ENCODE measurements at regions not wholly inside any gene's neighbourhood (a gene's known extent, or its start where the extent isn't known, plus 50 kb on each side); places are given as distances from the start of the nearest gene placed in this dataset.

- Histone ChIP-seq H3K36me3 (ENCODE audit: control insufficient read depth, insufficient read depth, low read length) (no peaks in the 10 kb centered on the region), H3K9me3 (replicated peaks; ENCODE audit: control insufficient read depth, insufficient read depth, low read depth, low read length) (no peaks in the 10 kb centered on the region), H3K4me1 (replicated peaks in 1 of 2; ENCODE audit: control insufficient read depth in 2 of 2, insufficient read depth in 2 of 2, low read length in 2 of 2) (no peaks in the 10 kb centered on the region), H4K20me1 (replicated peaks; ENCODE audit: control insufficient read depth, insufficient read depth, low read length) (no peaks in the 10 kb centered on the region), H3K27ac (ENCODE audit: extremely low read depth, low read depth, low read length) (no peak overlapping the region), H3K27me3 (ENCODE audit: control insufficient read depth in 2 of 2, insufficient read depth in 2 of 2, low read length in 2 of 2) (no peaks in the 10 kb centered on the region), H3K79me2 (ENCODE audit: control insufficient read depth, insufficient read depth, low read length) (no peaks in the 10 kb centered on the region), H3K4me3 (no peak overlapping the region), H3K9ac (ENCODE audit: insufficient read depth in 1 of 2, low read depth in 2 of 2, low read length in 2 of 2) (no peak overlapping the region), H3K4me2 (ENCODE audit: insufficient read depth, low read length) (no peak overlapping the region), H2AFZ (ENCODE audit: low read depth, low read length) (no peak overlapping the region), H3K9me1 (ENCODE audit: control insufficient read depth, insufficient read depth, low read length) (no peaks in the 10 kb centered on the region)
- no TSS peak for BruUV-seq (replicated peaks)
- 0% methylated on average over 3 of the region's 3 CpGs for WGBS (ENCODE audit: insufficient coverage, low coverage, missing lambda C conversion rate)
- DNase-seq (ENCODE audit: extremely low read depth in 1 of 4, low spot score in 3 of 4) (no peak), FAIRE-seq (no peak), ATAC-seq (no peak)
- in situ Hi-C loops (cut with MboI), result no loop called here
- intact Hi-C loops (cut with micrococcal nuclease), result no loop called here
- ChIA-PET POLR2A (no interaction called here), CTCF (ENCODE audit: low intra/inter-chr PET ratio) (no interaction called here)
- TF ChIP-seq SMAD3 (CRISPR knock-in tag; conservative IDR thresholded peaks at IDR 0.05) (no peak), USF1 (CRISPR knock-in tag; IDR thresholded peaks at IDR 0.05) (no peak), TBL1XR1 (IDR thresholded peaks at IDR 0.05; ENCODE audit: low read length in 2 of 2) (no peak), ZNF668 (CRISPR knock-in tag; IDR thresholded peaks at IDR 0.05) (no peak), ZNF778 (CRISPR knock-in tag; IDR thresholded peaks at IDR 0.05) (no peak), ZNF766 (CRISPR knock-in tag; conservative IDR thresholded peaks at IDR 0.05) (no peak), ZNF121 (CRISPR knock-in tag; conservative IDR thresholded peaks at IDR 0.05) (no peak), MXI1 (IDR thresholded peaks at IDR 0.05; ENCODE audit: low read depth, low read length) (no peak), KAT7 (CRISPR knock-in tag; IDR thresholded peaks at IDR 0.05; ENCODE audit: borderline replicate concordance) (no peak), RAD21 (CRISPR knock-in tag; conservative IDR thresholded peaks at IDR 0.05 in 1 of 2, IDR thresholded peaks at IDR 0.05 in 1 of 2) (no peak), NUFIP1 (IDR thresholded peaks at IDR 0.05; ENCODE audit: partially characterized antibody) (no peak)
- TF ChIP-seq, protein P1, sequence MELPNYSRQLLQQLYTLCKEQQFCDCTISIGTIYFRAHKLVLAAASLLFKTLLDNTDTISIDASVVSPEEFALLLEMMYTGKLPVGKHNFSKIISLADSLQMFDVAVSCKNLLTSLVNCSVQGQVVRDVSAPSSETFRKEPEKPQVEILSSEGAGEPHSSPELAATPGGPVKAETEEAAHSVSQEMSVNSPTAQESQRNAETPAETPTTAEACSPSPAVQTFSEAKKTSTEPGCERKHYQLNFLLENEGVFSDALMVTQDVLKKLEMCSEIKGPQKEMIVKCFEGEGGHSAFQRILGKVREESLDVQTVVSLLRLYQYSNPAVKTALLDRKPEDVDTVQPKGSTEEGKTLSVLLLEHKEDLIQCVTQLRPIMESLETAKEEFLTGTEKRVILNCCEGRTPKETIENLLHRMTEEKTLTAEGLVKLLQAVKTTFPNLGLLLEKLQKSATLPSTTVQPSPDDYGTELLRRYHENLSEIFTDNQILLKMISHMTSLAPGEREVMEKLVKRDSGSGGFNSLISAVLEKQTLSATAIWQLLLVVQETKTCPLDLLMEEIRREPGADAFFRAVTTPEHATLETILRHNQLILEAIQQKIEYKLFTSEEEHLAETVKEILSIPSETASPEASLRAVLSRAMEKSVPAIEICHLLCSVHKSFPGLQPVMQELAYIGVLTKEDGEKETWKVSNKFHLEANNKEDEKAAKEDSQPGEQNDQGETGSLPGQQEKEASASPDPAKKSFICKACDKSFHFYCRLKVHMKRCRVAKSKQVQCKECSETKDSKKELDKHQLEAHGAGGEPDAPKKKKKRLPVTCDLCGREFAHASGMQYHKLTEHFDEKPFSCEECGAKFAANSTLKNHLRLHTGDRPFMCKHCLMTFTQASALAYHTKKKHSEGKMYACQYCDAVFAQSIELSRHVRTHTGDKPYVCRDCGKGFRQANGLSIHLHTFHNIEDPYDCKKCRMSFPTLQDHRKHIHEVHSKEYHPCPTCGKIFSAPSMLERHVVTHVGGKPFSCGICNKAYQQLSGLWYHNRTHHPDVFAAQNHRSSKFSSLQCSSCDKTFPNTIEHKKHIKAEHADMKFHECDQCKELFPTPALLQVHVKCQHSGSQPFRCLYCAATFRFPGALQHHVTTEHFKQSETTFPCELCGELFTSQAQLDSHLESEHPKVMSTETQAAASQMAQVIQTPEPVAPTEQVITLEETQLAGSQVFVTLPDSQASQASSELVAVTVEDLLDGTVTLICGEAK (IDR thresholded peaks at IDR 0.05), result no peak
- TF ChIP-seq, protein P1 (CRISPR knock-in tag; IDR thresholded peaks at IDR 0.05), result no peak
Measured at GRCh38 chr3:96548073-96548472, 266.3 kb upstream of the EPHA6 start.

All from K562 (cell line).